HepG2 (cell line): ENCODE measurements at regions not wholly inside any gene's neighbourhood (a gene's known extent, or its start where the extent isn't known, plus 50 kb on each side); places are given as distances from the start of the nearest gene placed in this dataset.

Experiments
- CBX1 ChIP-seq: IDR thresholded peaks from one replicate; pipeline ENCODE4 v1.6.1; 2016; ENCODE audit warnings: antibody characterized with exemption, low read depth
- HOXA3 ChIP-seq: sonication (generic); formaldehyde crosslinking; IDR thresholded peaks from 2 replicates; pipeline ENCODE4 v1.5.0; 2020; ENCODE audit warnings: missing genetic modification reagents
- TBX3 ChIP-seq: fragments of 450-650 bp; IDR thresholded peaks from 2 replicates; pipeline ENCODE4 v1.6.1; 2017; ENCODE audit warnings: antibody characterized with exemption, mild to moderate bottlenecking, inconsistent platforms, borderline replicate concordance
- ZBTB20 ChIP-seq: sonication (generic); formaldehyde crosslinking; IDR thresholded peaks from 2 replicates; pipeline ENCODE4 v1.8.1; 2023; ENCODE audit warnings: missing genetic modification reagents, low read depth, mild to moderate bottlenecking, borderline replicate concordance
- ZMYM3 ChIP-seq: sonication (generic); formaldehyde crosslinking; IDR thresholded peaks from 2 replicates; pipeline ENCODE4 v1.5.1; 2020; ENCODE audit warnings: mild to moderate bottlenecking, missing genetic modification reagents
- ZNF329 ChIP-seq: sonication (generic); formaldehyde crosslinking; IDR thresholded peaks from 2 replicates; pipeline ENCODE4 v1.9.0; 2021; ENCODE audit warnings: low read depth, mild to moderate bottlenecking, missing genetic modification reagents
- ZNF569 ChIP-seq: sonication (generic); formaldehyde crosslinking; IDR thresholded peaks from 2 replicates; pipeline ENCODE4 v1.5.0; 2020; ENCODE audit warnings: mild to moderate bottlenecking, missing genetic modification reagents, moderate library complexity, borderline replicate concordance
- ZNF577 ChIP-seq: sonication (generic); formaldehyde crosslinking; IDR thresholded peaks from 2 replicates; pipeline ENCODE4 v1.4.0; 2020; ENCODE audit warnings: mild to moderate bottlenecking, low read depth, missing genetic modification reagents, borderline replicate concordance
- ZNF75D ChIP-seq: sonication (generic); formaldehyde crosslinking; IDR thresholded peaks from 2 replicates; pipeline ENCODE4 v1.8.1; 2023; ENCODE audit warnings: missing genetic modification reagents, mild to moderate bottlenecking, borderline replicate concordance
- TF ChIP-seq, protein P1 (sequence below): sonication (generic); formaldehyde crosslinking; IDR thresholded peaks from 2 replicates; pipeline ENCODE4 v1.9.0; 2021; ENCODE audit warnings: mild to moderate bottlenecking, missing genetic modification reagents
- TF ChIP-seq, protein P2 (sequence below): sonication (generic); formaldehyde crosslinking; IDR thresholded peaks from 2 replicates; pipeline ENCODE4 v1.5.0; 2020; ENCODE audit warnings: mild to moderate bottlenecking, low read depth, missing genetic modification reagents, borderline replicate concordance
- TF ChIP-seq, protein P3 (sequence below): sonication (generic); formaldehyde crosslinking; IDR thresholded peaks from 2 replicates; pipeline ENCODE4 v1.4.0; 2020; ENCODE audit warnings: mild to moderate bottlenecking, missing genetic modification reagents

DNA sequence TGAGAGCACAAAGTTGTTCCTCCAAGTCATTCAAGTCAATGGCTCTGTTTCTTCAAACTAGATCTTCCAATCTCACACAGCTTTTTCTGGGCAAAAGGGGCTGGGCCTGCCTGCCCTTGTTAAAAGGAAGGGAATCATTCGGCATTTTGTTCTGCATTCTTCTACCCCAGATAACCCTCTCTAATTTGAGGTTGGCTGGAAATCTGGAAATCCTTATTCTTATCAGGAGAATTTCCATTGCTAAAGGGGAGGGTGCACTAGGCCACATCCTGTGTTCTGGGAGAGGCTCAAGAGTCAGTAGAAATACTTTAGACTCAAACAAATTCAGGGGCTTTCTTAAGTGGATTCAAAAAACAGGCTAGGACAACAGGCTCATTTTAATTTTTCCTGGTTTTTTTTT, 384.7 kb upstream of the ZNF462 start (continued):
- TF ChIP-seq, protein P1, sequence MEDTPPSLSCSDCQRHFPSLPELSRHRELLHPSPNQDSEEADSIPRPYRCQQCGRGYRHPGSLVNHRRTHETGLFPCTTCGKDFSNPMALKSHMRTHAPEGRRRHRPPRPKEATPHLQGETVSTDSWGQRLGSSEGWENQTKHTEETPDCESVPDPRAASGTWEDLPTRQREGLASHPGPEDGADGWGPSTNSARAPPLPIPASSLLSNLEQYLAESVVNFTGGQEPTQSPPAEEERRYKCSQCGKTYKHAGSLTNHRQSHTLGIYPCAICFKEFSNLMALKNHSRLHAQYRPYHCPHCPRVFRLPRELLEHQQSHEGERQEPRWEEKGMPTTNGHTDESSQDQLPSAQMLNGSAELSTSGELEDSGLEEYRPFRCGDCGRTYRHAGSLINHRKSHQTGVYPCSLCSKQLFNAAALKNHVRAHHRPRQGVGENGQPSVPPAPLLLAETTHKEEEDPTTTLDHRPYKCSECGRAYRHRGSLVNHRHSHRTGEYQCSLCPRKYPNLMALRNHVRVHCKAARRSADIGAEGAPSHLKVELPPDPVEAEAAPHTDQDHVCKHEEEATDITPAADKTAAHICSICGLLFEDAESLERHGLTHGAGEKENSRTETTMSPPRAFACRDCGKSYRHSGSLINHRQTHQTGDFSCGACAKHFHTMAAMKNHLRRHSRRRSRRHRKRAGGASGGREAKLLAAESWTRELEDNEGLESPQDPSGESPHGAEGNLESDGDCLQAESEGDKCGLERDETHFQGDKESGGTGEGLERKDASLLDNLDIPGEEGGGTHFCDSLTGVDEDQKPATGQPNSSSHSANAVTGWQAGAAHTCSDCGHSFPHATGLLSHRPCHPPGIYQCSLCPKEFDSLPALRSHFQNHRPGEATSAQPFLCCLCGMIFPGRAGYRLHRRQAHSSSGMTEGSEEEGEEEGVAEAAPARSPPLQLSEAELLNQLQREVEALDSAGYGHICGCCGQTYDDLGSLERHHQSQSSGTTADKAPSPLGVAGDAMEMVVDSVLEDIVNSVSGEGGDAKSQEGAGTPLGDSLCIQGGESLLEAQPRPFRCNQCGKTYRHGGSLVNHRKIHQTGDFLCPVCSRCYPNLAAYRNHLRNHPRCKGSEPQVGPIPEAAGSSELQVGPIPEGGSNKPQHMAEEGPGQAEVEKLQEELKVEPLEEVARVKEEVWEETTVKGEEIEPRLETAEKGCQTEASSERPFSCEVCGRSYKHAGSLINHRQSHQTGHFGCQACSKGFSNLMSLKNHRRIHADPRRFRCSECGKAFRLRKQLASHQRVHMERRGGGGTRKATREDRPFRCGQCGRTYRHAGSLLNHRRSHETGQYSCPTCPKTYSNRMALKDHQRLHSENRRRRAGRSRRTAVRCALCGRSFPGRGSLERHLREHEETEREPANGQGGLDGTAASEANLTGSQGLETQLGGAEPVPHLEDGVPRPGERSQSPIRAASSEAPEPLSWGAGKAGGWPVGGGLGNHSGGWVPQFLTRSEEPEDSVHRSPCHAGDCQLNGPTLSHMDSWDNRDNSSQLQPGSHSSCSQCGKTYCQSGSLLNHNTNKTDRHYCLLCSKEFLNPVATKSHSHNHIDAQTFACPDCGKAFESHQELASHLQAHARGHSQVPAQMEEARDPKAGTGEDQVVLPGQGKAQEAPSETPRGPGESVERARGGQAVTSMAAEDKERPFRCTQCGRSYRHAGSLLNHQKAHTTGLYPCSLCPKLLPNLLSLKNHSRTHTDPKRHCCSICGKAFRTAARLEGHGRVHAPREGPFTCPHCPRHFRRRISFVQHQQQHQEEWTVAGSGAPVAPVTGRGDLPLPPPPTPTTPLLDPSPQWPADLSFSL (CRISPR knock-in tag): no peak
- TF ChIP-seq TBX3: no peak
- TF ChIP-seq ZNF569 (CRISPR knock-in tag): no peak
- no peak for TF ChIP-seq CBX1
- TF ChIP-seq ZMYM3 (CRISPR knock-in tag): no peak
- TF ChIP-seq ZNF329 (CRISPR knock-in tag): no peak
- no peak for TF ChIP-seq HOXA3 (CRISPR knock-in tag)
- TF ChIP-seq, protein P2, sequence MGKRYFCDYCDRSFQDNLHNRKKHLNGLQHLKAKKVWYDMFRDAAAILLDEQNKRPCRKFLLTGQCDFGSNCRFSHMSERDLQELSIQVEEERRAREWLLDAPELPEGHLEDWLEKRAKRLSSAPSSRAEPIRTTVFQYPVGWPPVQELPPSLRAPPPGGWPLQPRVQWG (CRISPR knock-in tag): no peak
- TF ChIP-seq, protein P3, sequence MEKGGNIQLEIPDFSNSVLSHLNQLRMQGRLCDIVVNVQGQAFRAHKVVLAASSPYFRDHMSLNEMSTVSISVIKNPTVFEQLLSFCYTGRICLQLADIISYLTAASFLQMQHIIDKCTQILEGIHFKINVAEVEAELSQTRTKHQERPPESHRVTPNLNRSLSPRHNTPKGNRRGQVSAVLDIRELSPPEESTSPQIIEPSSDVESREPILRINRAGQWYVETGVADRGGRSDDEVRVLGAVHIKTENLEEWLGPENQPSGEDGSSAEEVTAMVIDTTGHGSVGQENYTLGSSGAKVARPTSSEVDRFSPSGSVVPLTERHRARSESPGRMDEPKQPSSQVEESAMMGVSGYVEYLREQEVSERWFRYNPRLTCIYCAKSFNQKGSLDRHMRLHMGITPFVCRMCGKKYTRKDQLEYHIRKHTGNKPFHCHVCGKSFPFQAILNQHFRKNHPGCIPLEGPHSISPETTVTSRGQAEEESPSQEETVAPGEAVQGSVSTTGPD: no peak
- TF ChIP-seq ZBTB20 (CRISPR knock-in tag): no peak
- TF ChIP-seq ZNF577 (CRISPR knock-in tag): no peak
- TF ChIP-seq ZNF75D (CRISPR knock-in tag): no peak
